22Rv1 (cell line): ENCODE measurements at regions not wholly inside any gene's neighbourhood (a gene's known extent, or its start where the extent isn't known, plus 50 kb on each side); places are given as distances from the start of the nearest gene placed in this dataset.

Experiments
- ZFX ChIP-seq: fragments of 450-650 bp; IDR thresholded peaks from 2 replicates; pipeline ENCODE4 v1.6.1; 2017; ENCODE audit warnings: antibody characterized with exemption, borderline replicate concordance
- TF ChIP-seq, protein P1 (sequence below): fragments of 450-650 bp; IDR thresholded peaks from 2 replicates; pipeline ENCODE4 v1.5.1; 2017; ENCODE audit warnings: mild to moderate bottlenecking

DNA sequence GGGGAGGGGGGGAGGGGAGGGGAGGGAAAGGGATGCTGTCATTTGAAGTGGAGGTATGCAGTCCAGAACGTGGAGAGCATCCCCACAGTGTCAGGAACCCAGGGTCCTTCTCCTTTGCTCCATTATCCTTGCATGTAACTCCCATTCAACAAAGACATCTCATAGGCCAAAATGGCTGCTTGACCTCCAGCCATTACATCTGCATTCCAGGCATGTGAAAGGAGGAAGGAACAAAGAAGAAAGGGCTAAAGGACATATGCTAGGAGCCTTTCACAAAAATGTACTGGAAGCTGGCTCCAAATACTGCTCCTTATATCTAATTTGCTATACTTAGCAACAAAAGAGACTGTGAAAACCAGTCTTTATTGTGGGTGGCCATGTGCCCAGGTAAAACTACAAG, 87.0 kb upstream of the CRHR1 start:
- TF ChIP-seq, protein P1, sequence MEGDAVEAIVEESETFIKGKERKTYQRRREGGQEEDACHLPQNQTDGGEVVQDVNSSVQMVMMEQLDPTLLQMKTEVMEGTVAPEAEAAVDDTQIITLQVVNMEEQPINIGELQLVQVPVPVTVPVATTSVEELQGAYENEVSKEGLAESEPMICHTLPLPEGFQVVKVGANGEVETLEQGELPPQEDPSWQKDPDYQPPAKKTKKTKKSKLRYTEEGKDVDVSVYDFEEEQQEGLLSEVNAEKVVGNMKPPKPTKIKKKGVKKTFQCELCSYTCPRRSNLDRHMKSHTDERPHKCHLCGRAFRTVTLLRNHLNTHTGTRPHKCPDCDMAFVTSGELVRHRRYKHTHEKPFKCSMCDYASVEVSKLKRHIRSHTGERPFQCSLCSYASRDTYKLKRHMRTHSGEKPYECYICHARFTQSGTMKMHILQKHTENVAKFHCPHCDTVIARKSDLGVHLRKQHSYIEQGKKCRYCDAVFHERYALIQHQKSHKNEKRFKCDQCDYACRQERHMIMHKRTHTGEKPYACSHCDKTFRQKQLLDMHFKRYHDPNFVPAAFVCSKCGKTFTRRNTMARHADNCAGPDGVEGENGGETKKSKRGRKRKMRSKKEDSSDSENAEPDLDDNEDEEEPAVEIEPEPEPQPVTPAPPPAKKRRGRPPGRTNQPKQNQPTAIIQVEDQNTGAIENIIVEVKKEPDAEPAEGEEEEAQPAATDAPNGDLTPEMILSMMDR: no peak
- TF ChIP-seq ZFX: no peak
